ENCODE measurements at regions not wholly inside any gene's neighbourhood (a gene's known extent, or its start where the extent isn't known, plus 50 kb on each side); places are given as distances from the start of the nearest gene placed in this dataset.
A peak's percentile ranks its signal among the peaks of the same experiment; 100 is the strongest.

DNA sequence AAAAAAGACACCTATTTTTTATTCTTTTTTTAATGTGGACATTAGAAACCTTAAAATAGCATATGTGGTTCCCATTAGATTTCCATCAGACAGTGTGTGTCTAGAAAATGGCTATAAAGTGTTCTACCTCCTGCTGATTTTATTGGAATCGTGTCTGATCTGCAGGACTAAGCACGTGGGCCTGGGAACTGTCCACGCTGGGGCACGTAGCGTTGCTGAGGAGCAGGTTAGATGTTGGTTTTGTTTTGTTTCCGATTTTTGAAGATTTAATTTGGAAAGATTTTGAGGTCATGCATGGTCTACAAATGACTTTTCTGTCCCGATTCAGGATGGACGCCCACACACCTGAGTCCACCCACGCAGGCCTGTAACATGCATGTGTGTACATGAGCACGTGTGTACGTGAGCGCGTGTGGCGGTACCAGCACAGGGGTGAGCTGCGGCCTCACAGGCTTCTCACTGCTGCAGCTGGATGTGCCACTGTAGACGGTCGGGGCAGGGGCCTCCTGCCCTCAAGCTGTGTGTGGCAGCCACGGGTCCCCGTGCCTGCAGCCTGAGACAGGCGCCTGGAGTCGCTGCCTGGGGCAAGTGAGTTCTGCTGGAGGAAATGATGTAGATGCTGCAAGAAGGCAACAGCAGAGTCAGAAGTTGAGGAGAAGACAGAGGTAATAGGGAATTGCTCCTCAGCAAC lies 99.7 kb upstream of the CTDP1 start:
- H3K4me3 ChIP-seq (ENCODE audit: low read length in 2 of 2): no peak overlapping the region
- no CpG with 5 or more reads among the region's 21 CpGs for WGBS, 2 donors (ENCODE audit: extremely low coverage in 2 of 2, insufficient read length in 2 of 2, insufficient replicate concordance in 1 of 2)

DNA sequence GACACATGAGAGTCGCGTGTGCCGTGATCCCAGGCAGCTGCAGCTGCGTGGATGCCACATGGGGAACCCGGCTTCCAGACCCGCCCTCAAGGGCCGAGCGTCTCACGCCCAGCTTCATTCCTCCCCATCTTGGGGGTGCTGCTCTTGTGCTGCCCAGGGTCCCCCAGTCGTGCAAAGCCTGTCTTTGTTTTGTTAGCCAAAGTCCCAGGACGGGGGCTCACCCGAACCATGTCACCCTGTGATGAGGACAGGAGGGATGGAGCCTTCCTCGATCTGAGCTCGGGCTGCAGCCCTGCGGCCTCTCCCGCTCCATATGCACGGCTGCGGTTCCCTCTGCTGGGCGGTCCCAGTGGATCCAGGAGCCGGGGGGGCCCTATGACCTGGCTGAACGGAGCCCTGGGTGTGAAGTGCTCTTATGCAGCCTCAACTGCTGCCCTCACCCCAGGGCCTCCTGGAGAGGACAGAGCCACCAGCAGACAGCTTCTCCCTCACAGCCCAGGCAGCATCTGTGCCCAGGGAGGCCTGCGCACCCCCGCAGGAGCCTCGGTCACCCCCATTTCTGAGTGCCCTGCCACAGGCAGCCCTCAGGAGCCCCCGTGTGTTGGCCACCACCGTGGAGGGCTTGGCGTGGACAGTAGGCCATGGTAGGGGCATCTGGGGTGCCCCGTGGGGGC lies 99.0 kb upstream of the CTDP1 start:
- Histone ChIP-seq H2BK120ac (ENCODE audit: low read depth, low read length) (no peak overlapping the region), H2BK5ac (ENCODE audit: low read length) (no peak overlapping the region), H3K4me1 (ENCODE audit: control insufficient read depth in 2 of 2, insufficient read depth in 1 of 2, low read depth in 1 of 2, low read length in 2 of 2) (peaks cover 0 to 5% of the 10 kb centered on the region in 2 donors), H4K8ac (ENCODE audit: low read depth, low read length) (peak overlapping the region; percentile 66), H3K23ac (ENCODE audit: low read depth, low read length, poor library complexity) (no peak overlapping the region), H3K79me1 (ENCODE audit: low read depth, low read length) (peaks cover 2% of the 10 kb centered on the region), H3K36me3 (replicated peaks in 1 of 2; ENCODE audit: control insufficient read depth in 2 of 2, insufficient read depth in 2 of 2, low read length in 2 of 2) (peaks cover 0 to 3% of the 10 kb centered on the region in 2 donors), H3K14ac (ENCODE audit: low read length) (no peak overlapping the region), H2BK15ac (ENCODE audit: low read length) (peak overlapping the region; percentile 69), H2BK12ac (ENCODE audit: low read length) (no peak overlapping the region), H3K27me3 (ENCODE audit: control insufficient read depth in 3 of 3, insufficient read depth in 3 of 3, low read depth in 1 of 3, low read length in 3 of 3) (peaks cover 0 to 2% (median 0%) of the 10 kb centered on the region in 3 experiments), H3K9me3 (replicated peaks in 1 of 2; ENCODE audit: control insufficient read depth in 2 of 2, insufficient read depth in 1 of 2, low read depth in 1 of 2, low read length in 2 of 2) (peaks cover 0 to 13% of the 10 kb centered on the region in 2 donors), H3K4ac (ENCODE audit: low read length) (no peak overlapping the region), H3K4me3 (ENCODE audit: low read length in 2 of 2) (no peak overlapping the region), H3K18ac (ENCODE audit: low read length) (peak overlapping the region; percentile 50), H3K4me2 (ENCODE audit: insufficient read depth, low read length, poor library complexity, severe bottlenecking) (no peak overlapping the region), H3K27ac (replicated peaks; ENCODE audit: low read length) (no peak overlapping the region), H4K91ac (ENCODE audit: low read depth, low read length, poor library complexity) (peak overlapping the region; percentile 80), H3K9ac (ENCODE audit: low read depth, low read length, poor library complexity) (no peak overlapping the region), H2AK5ac (ENCODE audit: low read depth, low read length) (peak overlapping the region; percentile 89), H2AFZ (ENCODE audit: low read length) (no peak overlapping the region)
- WGBS, 2 donors (ENCODE audit: extremely low coverage in 2 of 2, insufficient read length in 2 of 2, insufficient replicate concordance in 1 of 2): no CpG with 5 or more reads among the region's 28 CpGs
- DNase-seq (ENCODE audit: low spot score): no peak

More for the DNA sequence above, 99.7 kb upstream of the CTDP1 start:
- Histone ChIP-seq H3K27ac (replicated peaks; ENCODE audit: low read length) (no peak overlapping the region), H3K79me1 (ENCODE audit: low read depth, low read length) (peaks cover 2% of the 10 kb centered on the region), H4K8ac (ENCODE audit: low read depth, low read length) (no peak overlapping the region), H3K18ac (ENCODE audit: low read length) (peak overlapping the region; percentile 51), H2BK15ac (ENCODE audit: low read length) (peak overlapping the region; percentile 69), H3K9ac (ENCODE audit: low read depth, low read length, poor library complexity) (peak overlapping the region; percentile 12), H4K91ac (ENCODE audit: low read depth, low read length, poor library complexity) (peak overlapping the region; percentile 80), H2BK12ac (ENCODE audit: low read length) (no peak overlapping the region), H3K27me3 (ENCODE audit: control insufficient read depth in 3 of 3, insufficient read depth in 3 of 3, low read depth in 1 of 3, low read length in 3 of 3) (peaks cover 0 to 2% (median 0%) of the 10 kb centered on the region in 3 experiments), H3K4ac (ENCODE audit: low read length) (peak overlapping the region; percentile 53), H3K9me3 (replicated peaks in 1 of 2; ENCODE audit: control insufficient read depth in 2 of 2, insufficient read depth in 1 of 2, low read depth in 1 of 2, low read length in 2 of 2) (peaks cover 0 to 13% of the 10 kb centered on the region in 2 donors), H3K4me1 (ENCODE audit: control insufficient read depth in 2 of 2, insufficient read depth in 1 of 2, low read depth in 1 of 2, low read length in 2 of 2) (peaks cover 0 to 5% of the 10 kb centered on the region in 2 donors), H3K23ac (ENCODE audit: low read depth, low read length, poor library complexity) (peak overlapping the region; percentile 47), H2AFZ (ENCODE audit: low read length) (no peak overlapping the region), H2AK5ac (ENCODE audit: low read depth, low read length) (peak overlapping the region; percentile 89), H3K4me2 (ENCODE audit: insufficient read depth, low read length, poor library complexity, severe bottlenecking) (no peak overlapping the region), H2BK5ac (ENCODE audit: low read length) (no peak overlapping the region), H2BK120ac (ENCODE audit: low read depth, low read length) (no peak overlapping the region), H3K36me3 (replicated peaks in 1 of 2; ENCODE audit: control insufficient read depth in 2 of 2, insufficient read depth in 2 of 2, low read length in 2 of 2) (peaks cover 0 to 3% of the 10 kb centered on the region in 2 donors), H3K14ac (ENCODE audit: low read length) (peak overlapping the region; percentile 82)
- DNase-seq (ENCODE audit: low spot score): no peak

DNA sequence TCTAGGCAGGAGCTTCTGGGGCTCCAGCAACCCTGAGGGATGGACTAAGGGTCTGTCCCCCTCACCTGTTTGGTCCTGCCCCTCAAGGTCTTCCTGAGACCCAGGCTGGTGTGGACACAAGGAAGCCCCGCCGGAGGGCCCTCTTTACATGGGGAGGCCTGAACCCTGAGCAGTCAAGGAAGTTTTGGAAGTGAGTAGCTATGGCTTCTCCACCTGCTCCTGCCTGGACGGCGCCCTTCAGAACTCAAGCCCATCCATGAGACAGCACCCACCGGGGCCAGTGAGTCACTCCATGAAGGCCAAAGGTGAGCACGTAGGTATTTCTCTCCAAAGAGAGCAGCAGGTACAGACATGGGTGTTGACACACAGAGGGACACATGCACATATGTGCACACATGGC lies 98.2 kb upstream of the CTDP1 start:
- Histone ChIP-seq H3K79me1 (ENCODE audit: low read depth, low read length) (peaks cover 2% of the 10 kb centered on the region), H3K9me3 (replicated peaks in 1 of 2; ENCODE audit: control insufficient read depth in 2 of 2, insufficient read depth in 1 of 2, low read depth in 1 of 2, low read length in 2 of 2) (peaks cover 0 to 13% of the 10 kb centered on the region in 2 donors), H3K36me3 (replicated peaks in 1 of 2; ENCODE audit: control insufficient read depth in 2 of 2, insufficient read depth in 2 of 2, low read length in 2 of 2) (peaks cover 0 to 3% of the 10 kb centered on the region in 2 donors), H4K91ac (ENCODE audit: low read depth, low read length, poor library complexity) (peak overlapping the region; percentile 34), H2BK120ac (ENCODE audit: low read depth, low read length) (no peak overlapping the region), H3K4ac (ENCODE audit: low read length) (no peak overlapping the region), H3K4me3 (ENCODE audit: low read length in 2 of 2) (no peak overlapping the region), H2BK15ac (ENCODE audit: low read length) (no peak overlapping the region), H3K14ac (ENCODE audit: low read length) (peak overlapping the region; percentile 66), H3K27me3 (ENCODE audit: control insufficient read depth in 3 of 3, insufficient read depth in 3 of 3, low read depth in 1 of 3, low read length in 3 of 3) (peaks cover 0 to 2% (median 0%) of the 10 kb centered on the region in 3 experiments), H2BK12ac (ENCODE audit: low read length) (no peak overlapping the region), H3K4me1 (ENCODE audit: control insufficient read depth in 2 of 2, insufficient read depth in 1 of 2, low read depth in 1 of 2, low read length in 2 of 2) (peaks cover 0 to 5% of the 10 kb centered on the region in 2 donors), H2AK5ac (ENCODE audit: low read depth, low read length) (peak overlapping the region; percentile 8), H3K27ac (replicated peaks; ENCODE audit: low read length) (no peak overlapping the region), H2AFZ (ENCODE audit: low read length) (no peak overlapping the region), H3K9ac (ENCODE audit: low read depth, low read length, poor library complexity) (no peak overlapping the region), H4K8ac (ENCODE audit: low read depth, low read length) (no peak overlapping the region), H3K18ac (ENCODE audit: low read length) (no peak overlapping the region), H3K23ac (ENCODE audit: low read depth, low read length, poor library complexity) (peak overlapping the region; percentile 12), H2BK5ac (ENCODE audit: low read length) (no peak overlapping the region), H3K4me2 (ENCODE audit: insufficient read depth, low read length, poor library complexity, severe bottlenecking) (no peak overlapping the region)
- WGBS, 2 donors (ENCODE audit: extremely low coverage in 2 of 2, insufficient read length in 2 of 2, insufficient replicate concordance in 1 of 2): no CpG with 5 or more reads among the region's 6 CpGs
- DNase-seq (ENCODE audit: low spot score): no peak

DNA sequence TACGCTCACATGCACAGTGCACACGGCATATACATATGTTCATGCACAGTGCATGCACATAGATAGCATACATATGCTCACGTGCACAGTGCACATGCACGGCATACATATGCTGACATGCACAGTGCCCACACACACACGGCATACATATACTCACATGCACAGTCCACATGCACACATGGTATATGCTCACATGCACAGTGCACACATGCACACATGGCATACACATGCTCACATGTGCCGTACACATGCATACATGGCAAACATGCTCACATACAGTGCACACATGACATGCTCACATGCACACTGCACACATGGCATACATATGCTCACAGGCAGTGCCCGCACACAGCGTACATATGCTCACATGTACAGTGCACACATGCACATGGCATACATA lies 97.7 kb upstream of the CTDP1 start:
- peak overlapping the region in 1 of 2 donors; percentile 32 for H3K4me3 ChIP-seq (ENCODE audit: low read length in 2 of 2)
- peaks cover 0 to 3% of the 10 kb centered on the region in 2 donors for H3K36me3 ChIP-seq (replicated peaks in 1 of 2; ENCODE audit: control insufficient read depth in 2 of 2, insufficient read depth in 2 of 2, low read length in 2 of 2)
- H2BK120ac ChIP-seq (ENCODE audit: low read depth, low read length): no peak overlapping the region
- H4K91ac ChIP-seq (ENCODE audit: low read depth, low read length, poor library complexity): peak overlapping the region; percentile 34
- peak overlapping the region; percentile 11 for H3K18ac ChIP-seq (ENCODE audit: low read length)
- H2AFZ ChIP-seq (ENCODE audit: low read length): no peak overlapping the region
- no peak overlapping the region for H2BK15ac ChIP-seq (ENCODE audit: low read length)
- no peak overlapping the region for H3K4me2 ChIP-seq (ENCODE audit: insufficient read depth, low read length, poor library complexity, severe bottlenecking)
- H3K23ac ChIP-seq (ENCODE audit: low read depth, low read length, poor library complexity): peak overlapping the region; percentile 12
- H3K4me1 ChIP-seq (ENCODE audit: control insufficient read depth in 2 of 2, insufficient read depth in 1 of 2, low read depth in 1 of 2, low read length in 2 of 2): peaks cover 0 to 5% of the 10 kb centered on the region in 2 donors
- H2AK5ac ChIP-seq (ENCODE audit: low read depth, low read length): no peak overlapping the region
- H3K9me3 ChIP-seq (replicated peaks in 1 of 2; ENCODE audit: control insufficient read depth in 2 of 2, insufficient read depth in 1 of 2, low read depth in 1 of 2, low read length in 2 of 2): peaks cover 0 to 13% of the 10 kb centered on the region in 2 donors
- peak overlapping the region; percentile 66 for H3K14ac ChIP-seq (ENCODE audit: low read length)
- no peak for DNase-seq (ENCODE audit: low spot score)
- no peak overlapping the region for H2BK5ac ChIP-seq (ENCODE audit: low read length)
- H3K27ac ChIP-seq (replicated peaks; ENCODE audit: low read length): no peak overlapping the region
- no peak overlapping the region for H2BK12ac ChIP-seq (ENCODE audit: low read length)
- no peak overlapping the region for H3K9ac ChIP-seq (ENCODE audit: low read depth, low read length, poor library complexity)
- peaks cover 2% of the 10 kb centered on the region for H3K79me1 ChIP-seq (ENCODE audit: low read depth, low read length)
- no peak overlapping the region for H3K4ac ChIP-seq (ENCODE audit: low read length)
- H4K8ac ChIP-seq (ENCODE audit: low read depth, low read length): peak overlapping the region; percentile 31
- H3K27me3 ChIP-seq (ENCODE audit: control insufficient read depth in 3 of 3, insufficient read depth in 3 of 3, low read depth in 1 of 3, low read length in 3 of 3): peaks cover 0 to 2% (median 0%) of the 10 kb centered on the region in 3 experiments
- no CpG with 5 or more reads among the region's 8 CpGs for WGBS, 2 donors (ENCODE audit: extremely low coverage in 2 of 2, insufficient read length in 2 of 2, insufficient replicate concordance in 1 of 2)

Measured in neuronal stem cell (in vitro differentiated cells).